Neural progenitor cell (in vitro differentiated cells): ENCODE measurements at regions not wholly inside any gene's neighbourhood (a gene's known extent, or its start where the extent isn't known, plus 50 kb on each side); places are given as distances from the start of the nearest gene placed in this dataset.

Experiments used
- DNase-seq: peaks from one replicate; pipeline ENCODE4 v3.0.0-alpha.2; 2016; ENCODE audit warnings: low spot score
- H2AFZ ChIP-seq: fragments of 200-600 bp; sonication (generic); replicated peaks from 2 replicates; pipeline ENCODE4 v1.6.1; 2016; ENCODE audit warnings: antibody characterized with exemption
- H3F3A ChIP-seq: fragments of 200-600 bp; sonication (generic); 2 replicates; pipeline ENCODE4 v1.6.1; 2016; ENCODE audit warnings: antibody characterized with exemption, low read depth
- H3K27ac ChIP-seq: fragments of 200-600 bp; sonication (generic); 2 replicates; pipeline ENCODE4 v1.5.1; 2016; ENCODE audit warnings: mild to moderate bottlenecking
- H3K27me3 ChIP-seq: fragments of 200-600 bp; sonication (generic); 2 replicates; pipeline ENCODE4 v1.6.1; 2016; ENCODE audit warnings: mild to moderate bottlenecking, moderate library complexity
- H3K36me3 ChIP-seq: fragments of 200-600 bp; sonication (generic); 2 replicates; pipeline ENCODE4 v1.5.1; 2016
- H3K4me1 ChIP-seq: fragments of 200-600 bp; sonication (generic); 2 replicates; pipeline ENCODE4 v1.6.1; 2016; ENCODE audit warnings: mixed run types
- H3K4me2 ChIP-seq: fragments of 200-600 bp; sonication (generic); 2 replicates; pipeline ENCODE4 v1.6.1; 2016
- H3K4me3 ChIP-seq: fragments of 200-600 bp; sonication (generic); 2 replicates; pipeline ENCODE4 v1.5.1; 2016
- H3K79me2 ChIP-seq: fragments of 200-600 bp; sonication (generic); 2 replicates; pipeline ENCODE4 v1.6.1; 2016; ENCODE audit warnings: low read depth
- H3K9ac ChIP-seq: fragments of 200-600 bp; sonication (generic); 2 replicates; pipeline ENCODE4 v1.6.1; 2016
- H3K9me3 ChIP-seq: fragments of 200-600 bp; sonication (generic); 2 replicates; pipeline ENCODE4 v1.5.1; 2016; ENCODE audit warnings: low read depth
- H4K20me1 ChIP-seq: fragments of 200-600 bp; sonication (generic); 2 replicates; pipeline ENCODE4 v1.6.1; 2016; ENCODE audit warnings: low read depth
- H3K27ac Mint-ChIP-seq: 3 replicates; pipeline ENCODE4 v1.8.0; 2021; ENCODE audit warnings: mixed read lengths
- H3K27me3 Mint-ChIP-seq: 2 replicates; pipeline ENCODE4 v1.8.0; 2022; ENCODE audit warnings: low read depth, mild to moderate bottlenecking, inconsistent platforms, moderate library complexity, mixed read lengths; ENCODE audit not compliant: insufficient read depth
- H3K36me3 Mint-ChIP-seq: 3 replicates; pipeline ENCODE4 v1.8.0; 2021; ENCODE audit warnings: mixed read lengths
- H3K4me1 Mint-ChIP-seq: 3 replicates; pipeline ENCODE4 v1.8.0; 2021; ENCODE audit warnings: mixed read lengths
- H3K4me3 Mint-ChIP-seq: 3 replicates; pipeline ENCODE4 v1.8.0; 2021; ENCODE audit warnings: mild to moderate bottlenecking, moderate library complexity, mixed read lengths
- H3K9me3 Mint-ChIP-seq: 3 replicates; pipeline ENCODE4 v1.8.0; 2020; ENCODE audit warnings: mixed read lengths
- CTCF ChIP-seq: fragments of 200-600 bp; sonication (generic); IDR thresholded peaks from 2 replicates; pipeline ENCODE4 v1.5.1; 2017; ENCODE audit warnings: antibody characterized with exemption, mild to moderate bottlenecking
- EZH2 ChIP-seq: fragments of 200-600 bp; sonication (generic); IDR thresholded peaks from 2 replicates; pipeline ENCODE4 v1.6.1; 2017; ENCODE audit warnings: antibody characterized with exemption, mild to moderate bottlenecking, moderate library complexity
- EZH2phosphoT487 ChIP-seq: fragments of 200-600 bp; sonication (generic); IDR thresholded peaks from 2 replicates; pipeline ENCODE4 v1.6.1; 2017; ENCODE audit warnings: antibody characterized with exemption

GRCh38 chr6:67766057-67766456 lies 869.0 kb upstream of the ADGRB3 start:
- no peak overlapping the region for H2AFZ ChIP-seq
- Mint-ChIP-seq H3K27me3 (peaks cover 3% of the 10 kb centered on the region), H3K36me3 (no peaks in the 10 kb centered on the region), H3K27ac (no peak overlapping the region), H3K9me3 (no peaks in the 10 kb centered on the region), H3K4me3 (no peak overlapping the region), H3K4me1 (no peaks in the 10 kb centered on the region)
- H3K36me3 ChIP-seq, result no peaks in the 10 kb centered on the region
- no peak overlapping the region for H3K9ac ChIP-seq
- no peaks in the 10 kb centered on the region for H3F3A ChIP-seq
- H4K20me1 ChIP-seq, result no peaks in the 10 kb centered on the region
- no peak overlapping the region for H3K4me3 ChIP-seq
- no peaks in the 10 kb centered on the region for H3K79me2 ChIP-seq
- H3K4me1 ChIP-seq, result no peaks in the 10 kb centered on the region
- TF ChIP-seq EZH2 (no peak), CTCF (no peak), EZH2phosphoT487 (no peak)
- H3K27ac ChIP-seq, result no peak overlapping the region
- no peaks in the 10 kb centered on the region for H3K27me3 ChIP-seq
- no peak for DNase-seq
- no peak overlapping the region for H3K4me2 ChIP-seq
- no peaks in the 10 kb centered on the region for H3K9me3 ChIP-seq

GRCh38 chr6:67759001-67759400 lies 876.1 kb upstream of the ADGRB3 start:
- H3K4me3 Mint-ChIP-seq, result no peak overlapping the region
- no peaks in the 10 kb centered on the region for H3K36me3 ChIP-seq
- H3K9ac ChIP-seq, result no peak overlapping the region

DNA sequence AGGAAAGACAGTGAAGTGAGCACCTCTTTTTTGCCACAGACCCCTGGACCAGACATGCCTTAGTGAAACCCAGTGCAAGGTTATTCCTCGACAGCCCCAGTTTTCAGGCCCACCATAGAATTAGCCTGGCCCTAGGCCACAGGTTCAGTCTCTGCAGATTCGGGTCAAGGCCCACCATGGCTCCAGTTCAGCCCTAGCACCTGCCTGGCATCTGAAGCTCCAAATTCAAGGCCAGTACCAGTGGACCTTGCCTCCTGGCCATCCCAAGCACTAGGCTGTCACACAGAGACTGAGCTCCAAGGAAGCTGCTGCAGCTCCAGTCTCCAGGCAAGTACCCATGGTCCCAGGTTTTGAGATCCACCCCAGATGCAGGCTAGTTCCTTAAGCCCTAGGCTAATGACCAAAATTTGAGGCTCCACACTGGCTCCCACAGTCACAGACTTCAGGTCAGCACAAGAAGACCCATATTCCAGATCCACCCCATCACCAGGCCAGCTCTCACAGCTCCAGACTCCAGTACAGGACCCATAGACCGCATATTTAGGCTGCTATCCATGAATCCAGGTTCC lies 877.5 kb upstream of the ADGRB3 start:
- Histone ChIP-seq H3K27ac (no peak overlapping the region), H3K9me3 (no peaks in the 10 kb centered on the region), H3K27me3 (no peaks in the 10 kb centered on the region), H4K20me1 (no peaks in the 10 kb centered on the region), H3F3A (no peaks in the 10 kb centered on the region), H3K9ac (no peak overlapping the region), H3K4me2 (no peak overlapping the region), H2AFZ (no peak overlapping the region), H3K36me3 (no peaks in the 10 kb centered on the region), H3K79me2 (no peaks in the 10 kb centered on the region), H3K4me1 (no peaks in the 10 kb centered on the region), H3K4me3 (no peak overlapping the region)
- no peak for DNase-seq
- Mint-ChIP-seq H3K4me3 (no peak overlapping the region), H3K27me3 (peaks cover 4% of the 10 kb centered on the region), H3K9me3 (peaks cover 5% of the 10 kb centered on the region), H3K36me3 (no peaks in the 10 kb centered on the region), H3K27ac (no peak overlapping the region), H3K4me1 (no peaks in the 10 kb centered on the region)
- TF ChIP-seq EZH2phosphoT487, result no peak
- TF ChIP-seq CTCF, result no peak
- no peak for TF ChIP-seq EZH2

More at GRCh38 chr6:67759001-67759400, 876.1 kb upstream of the ADGRB3 start:
- Mint-ChIP-seq H3K27ac (no peak overlapping the region), H3K36me3 (no peaks in the 10 kb centered on the region), H3K27me3 (peaks cover 4% of the 10 kb centered on the region), H3K4me1 (no peaks in the 10 kb centered on the region), H3K9me3 (peaks cover 5% of the 10 kb centered on the region)
- no peak for DNase-seq
- Histone ChIP-seq H4K20me1 (no peaks in the 10 kb centered on the region), H2AFZ (no peak overlapping the region), H3K79me2 (no peaks in the 10 kb centered on the region), H3K4me1 (no peaks in the 10 kb centered on the region), H3K4me3 (no peak overlapping the region), H3K9me3 (no peaks in the 10 kb centered on the region), H3K27me3 (no peaks in the 10 kb centered on the region), H3K27ac (no peak overlapping the region), H3K4me2 (no peak overlapping the region), H3F3A (no peaks in the 10 kb centered on the region)
- no peak for TF ChIP-seq EZH2phosphoT487
- TF ChIP-seq EZH2, result no peak

GRCh38 chr6:67748521-67748920 lies 886.6 kb upstream of the ADGRB3 start:
- H3K4me1 ChIP-seq, result no peaks in the 10 kb centered on the region
- no peak overlapping the region for H3K27ac ChIP-seq
- H3F3A ChIP-seq, result no peaks in the 10 kb centered on the region
- H3K27me3 Mint-ChIP-seq, result no peaks in the 10 kb centered on the region
- H3K36me3 Mint-ChIP-seq, result no peaks in the 10 kb centered on the region
- H3K9me3 ChIP-seq, result no peaks in the 10 kb centered on the region
- H3K4me3 ChIP-seq, result no peak overlapping the region
- no peak overlapping the region for H2AFZ ChIP-seq
- H3K4me1 Mint-ChIP-seq, result no peaks in the 10 kb centered on the region
- no peaks in the 10 kb centered on the region for H3K79me2 ChIP-seq
- no peak overlapping the region for H3K4me3 Mint-ChIP-seq
- no peaks in the 10 kb centered on the region for H3K9me3 Mint-ChIP-seq
- no peak for DNase-seq
- TF ChIP-seq EZH2phosphoT487 (no peak), EZH2 (no peak), CTCF (no peak)
- no peak overlapping the region for H3K9ac ChIP-seq
- H3K4me2 ChIP-seq, result no peak overlapping the region
- no peaks in the 10 kb centered on the region for H4K20me1 ChIP-seq
- no peaks in the 10 kb centered on the region for H3K27me3 ChIP-seq
- H3K36me3 ChIP-seq, result no peaks in the 10 kb centered on the region
- H3K27ac Mint-ChIP-seq, result no peak overlapping the region
